WTC11 (cell line): ENCODE measurements at regions not wholly inside any gene's neighbourhood (a gene's known extent, or its start where the extent isn't known, plus 50 kb on each side); places are given as distances from the start of the nearest gene placed in this dataset.

Experiments
- CTCF ChIP-seq: fragments of 200-600 bp; IDR thresholded peaks from 2 replicates; pipeline ENCODE4 v1.8.0; 2022; ENCODE audit warnings: antibody characterized with exemption
- RORB ChIP-seq: fragments of 250-450 bp; sonication (Bioruptor Pico); IDR thresholded peaks from 2 replicates; pipeline ENCODE4 v1.9.0; 2021; ENCODE audit warnings: mild to moderate bottlenecking
- ZNF512 ChIP-seq: sonication (generic); formaldehyde crosslinking; IDR thresholded peaks from 2 replicates; pipeline ENCODE4 v1.8.1; 2022; ENCODE audit warnings: missing genetic modification reagents, borderline replicate concordance

- TF ChIP-seq CTCF: no peak
- TF ChIP-seq ZNF512 (CRISPR knock-in tag): no peak
- TF ChIP-seq RORB (CRISPR knock-in tag): no peak
Measured at GRCh38 chr12:116481726-116482125, 77.5 kb upstream of the MAP1LC3B2 start.
